ENCODE measurements at regions not wholly inside any gene's neighbourhood (a gene's known extent, or its start where the extent isn't known, plus 50 kb on each side); places are given as distances from the start of the nearest gene placed in this dataset.

- Histone ChIP-seq H3K9ac (ENCODE audit: insufficient read length) (no peak overlapping the region), H3K36me3 (ENCODE audit: insufficient read depth, low read length) (no peaks in the 10 kb centered on the region), H3K27ac (no peak overlapping the region), H3K4me3 (no peak overlapping the region), H3K9me3 (ENCODE audit: low read depth, low read length) (no peaks in the 10 kb centered on the region)
- TF ChIP-seq FOXP2 (optimal IDR thresholded peaks at IDR 0.05; ENCODE audit: control extremely low read depth, extremely low read length, insufficient read depth) (no peak), EZH2 (IDR thresholded peaks at IDR 0.05) (no peak), POLR2AphosphoS5 (IDR thresholded peaks at IDR 0.05; ENCODE audit: borderline replicate concordance, low read depth, low read length) (no peak)
- no peak for DNase-seq (ENCODE audit: low read depth, low spot score)
Measured at GRCh38 chr2:42932271-42933151, 140.1 kb upstream of the HAAO start.

GRCh38 chr2:42931818-42932195 lies 139.4 kb upstream of the HAAO start:
- no peak for TF ChIP-seq FOXP2 (optimal IDR thresholded peaks at IDR 0.05; ENCODE audit: control extremely low read depth, extremely low read length, insufficient read depth)
- H3K4me3 ChIP-seq: no peak overlapping the region
- no peaks in the 10 kb centered on the region for H3K36me3 ChIP-seq (ENCODE audit: insufficient read depth, low read length)
- no peaks in the 10 kb centered on the region for H3K9me3 ChIP-seq (ENCODE audit: low read depth, low read length)
- H3K27ac ChIP-seq: no peak overlapping the region
- DNase-seq (ENCODE audit: low read depth, low spot score): no peak
- H3K9ac ChIP-seq (ENCODE audit: insufficient read length): no peak overlapping the region

DNA sequence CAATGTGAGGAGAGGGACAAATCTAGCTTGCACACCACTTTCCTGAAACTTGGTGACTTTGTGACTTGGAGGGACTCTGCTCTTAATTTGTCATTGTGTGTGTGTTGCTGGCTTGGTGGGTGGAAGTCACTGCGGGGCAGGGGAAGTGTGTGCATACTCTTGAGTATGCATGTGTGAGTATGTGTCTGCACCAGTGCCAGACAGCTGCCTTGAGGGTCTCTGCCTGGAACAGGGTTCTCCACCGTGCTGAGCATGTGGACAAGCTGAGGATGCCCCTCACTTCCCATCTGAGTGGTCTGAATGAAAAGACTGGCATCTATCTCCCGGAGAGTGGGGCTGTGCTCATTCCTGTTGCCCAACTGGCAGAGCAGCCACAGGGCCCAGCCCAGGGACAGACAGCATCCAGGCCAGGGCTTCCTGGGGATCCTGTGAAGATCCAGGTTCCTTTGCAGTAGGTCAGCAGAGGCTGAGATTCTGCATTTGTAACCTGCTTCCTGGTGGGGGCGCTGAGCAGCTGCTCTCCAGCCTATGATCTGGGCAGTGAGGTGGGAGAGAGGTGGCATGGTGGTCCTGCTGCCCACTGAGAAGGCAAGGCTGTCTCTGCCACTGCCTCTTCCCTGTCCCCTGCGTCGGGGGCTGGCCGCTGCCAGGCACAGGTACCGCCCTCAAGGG lies 138.9 kb upstream of the HAAO start:
- no peaks in the 10 kb centered on the region for H3K36me3 ChIP-seq (ENCODE audit: insufficient read depth, low read length)
- H3K27ac ChIP-seq: no peak overlapping the region
- no peak for DNase-seq (ENCODE audit: low read depth, low spot score)

DNA sequence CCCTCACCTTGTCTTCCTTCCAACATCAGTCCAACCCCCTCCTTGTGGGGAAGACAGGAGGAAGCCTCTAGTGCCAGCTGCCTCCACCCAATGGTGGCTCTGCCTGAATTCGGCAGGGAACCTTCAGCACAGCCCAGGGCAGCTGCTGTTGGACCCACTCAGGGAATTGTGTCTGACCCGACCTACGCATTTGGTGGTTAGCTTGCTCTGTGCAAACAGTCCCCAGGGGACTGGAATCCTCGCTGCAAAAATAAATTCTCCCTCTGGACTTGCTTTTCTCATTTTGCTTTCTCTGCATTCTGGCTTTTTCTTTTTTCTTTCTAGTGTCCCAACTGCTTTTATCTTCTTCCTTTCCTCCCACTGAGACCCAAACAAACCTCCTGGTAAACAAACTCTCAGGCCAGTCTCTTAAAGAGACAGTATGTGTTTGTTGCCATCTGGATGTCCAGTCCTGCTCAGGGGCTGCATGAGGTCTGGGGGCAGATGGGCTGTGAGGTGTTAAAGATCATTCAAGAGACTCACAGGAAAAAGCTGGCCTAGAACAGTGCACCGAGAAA lies 137.7 kb upstream of the HAAO start:
- Histone ChIP-seq H3K27ac (no peak overlapping the region), H3K36me3 (ENCODE audit: insufficient read depth, low read length) (no peaks in the 10 kb centered on the region), H3K9ac (ENCODE audit: insufficient read length) (no peak overlapping the region), H3K9me3 (ENCODE audit: low read depth, low read length) (no peaks in the 10 kb centered on the region), H3K4me3 (no peak overlapping the region)
- TF ChIP-seq EZH2 (IDR thresholded peaks at IDR 0.05) (no peak), FOXP2 (optimal IDR thresholded peaks at IDR 0.05; ENCODE audit: control extremely low read depth, extremely low read length, insufficient read depth) (no peak)
- no peak for DNase-seq (ENCODE audit: low read depth, low spot score)

More for the DNA sequence above, 138.9 kb upstream of the HAAO start:
- Histone ChIP-seq H3K9me3 (ENCODE audit: low read depth, low read length) (no peaks in the 10 kb centered on the region), H3K4me3 (no peak overlapping the region), H3K9ac (ENCODE audit: insufficient read length) (no peak overlapping the region)
- no peak for TF ChIP-seq FOXP2 (optimal IDR thresholded peaks at IDR 0.05; ENCODE audit: control extremely low read depth, extremely low read length, insufficient read depth)
- TF ChIP-seq EZH2 (IDR thresholded peaks at IDR 0.05): no peak
- no peak for TF ChIP-seq POLR2AphosphoS5 (IDR thresholded peaks at IDR 0.05; ENCODE audit: borderline replicate concordance, low read depth, low read length)

DNA sequence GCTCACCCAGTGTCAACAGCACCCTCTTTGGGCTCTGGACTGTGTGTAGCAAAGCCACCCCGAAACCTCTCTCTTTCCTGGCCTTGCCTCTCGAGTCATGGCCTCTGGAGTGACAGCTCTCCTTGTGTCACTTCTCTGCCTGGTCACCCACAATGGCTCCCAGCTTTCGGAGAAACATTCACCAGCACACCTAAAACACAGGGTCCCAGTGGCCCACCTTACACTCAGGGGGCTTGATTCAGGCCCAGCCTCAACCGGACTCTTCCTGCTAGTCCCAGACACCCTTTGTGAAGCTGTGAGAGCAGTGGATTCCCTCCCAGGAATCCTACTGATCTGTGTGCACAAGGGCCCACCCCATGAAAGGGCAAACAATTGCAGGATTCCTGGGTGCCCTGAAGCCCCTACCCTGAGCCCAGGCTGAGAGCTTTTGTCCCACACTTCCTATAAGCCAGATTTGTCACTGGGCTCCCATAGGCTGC lies 137.2 kb upstream of the HAAO start:
- no peak for TF ChIP-seq FOXP2 (optimal IDR thresholded peaks at IDR 0.05; ENCODE audit: control extremely low read depth, extremely low read length, insufficient read depth)
- no peak for TF ChIP-seq EZH2 (IDR thresholded peaks at IDR 0.05)
- no peak for TF ChIP-seq POLR2AphosphoS5 (IDR thresholded peaks at IDR 0.05; ENCODE audit: borderline replicate concordance, low read depth, low read length)
- Histone ChIP-seq H3K9ac (ENCODE audit: insufficient read length) (no peak overlapping the region), H3K27ac (no peak overlapping the region)

GRCh38 chr2:42928692-42929545 lies 136.5 kb upstream of the HAAO start:
- no peaks in the 10 kb centered on the region for H3K9me3 ChIP-seq (ENCODE audit: low read depth, low read length)
- no peak overlapping the region for H3K4me3 ChIP-seq
- DNase-seq (ENCODE audit: low read depth, low spot score): no peak
- H3K9ac ChIP-seq (ENCODE audit: insufficient read length): no peak overlapping the region
- no peaks in the 10 kb centered on the region for H3K36me3 ChIP-seq (ENCODE audit: insufficient read depth, low read length)
- TF ChIP-seq POLR2AphosphoS5 (IDR thresholded peaks at IDR 0.05; ENCODE audit: borderline replicate concordance, low read depth, low read length): no peak
- TF ChIP-seq FOXP2 (optimal IDR thresholded peaks at IDR 0.05; ENCODE audit: control extremely low read depth, extremely low read length, insufficient read depth): no peak
- TF ChIP-seq EZH2 (IDR thresholded peaks at IDR 0.05): no peak
- no peak overlapping the region for H3K27ac ChIP-seq

More for the DNA sequence above, 137.2 kb upstream of the HAAO start:
- Histone ChIP-seq H3K36me3 (ENCODE audit: insufficient read depth, low read length) (no peaks in the 10 kb centered on the region), H3K9me3 (ENCODE audit: low read depth, low read length) (no peaks in the 10 kb centered on the region), H3K4me3 (no peak overlapping the region)
- no peak for DNase-seq (ENCODE audit: low read depth, low spot score)

GRCh38 chr2:42928161-42928691 lies 135.8 kb upstream of the HAAO start:
- Histone ChIP-seq H3K27ac (no peak overlapping the region), H3K9ac (ENCODE audit: insufficient read length) (no peak overlapping the region)
- DNase-seq (ENCODE audit: low read depth, low spot score): no peak

More at GRCh38 chr2:42928161-42928691, 135.8 kb upstream of the HAAO start:
- Histone ChIP-seq H3K9me3 (ENCODE audit: low read depth, low read length) (no peaks in the 10 kb centered on the region), H3K4me3 (no peak overlapping the region), H3K36me3 (ENCODE audit: insufficient read depth, low read length) (no peaks in the 10 kb centered on the region)
- TF ChIP-seq EZH2 (IDR thresholded peaks at IDR 0.05) (no peak), FOXP2 (optimal IDR thresholded peaks at IDR 0.05; ENCODE audit: control extremely low read depth, extremely low read length, insufficient read depth) (no peak), POLR2AphosphoS5 (IDR thresholded peaks at IDR 0.05; ENCODE audit: borderline replicate concordance, low read depth, low read length) (no peak)

All from SK-N-MC (cell line).